T-helper 1 cell treated with Interleukin-12 subunit alpha and Interleukin-12 subunit beta and Interleukin-4 antibody, amounts not matched to agents 30 ng/mL and 1 ng/mL, for 36 hours (primary cell): ENCODE measurements at regions not wholly inside any gene's neighbourhood (a gene's known extent, or its start where the extent isn't known, plus 50 kb on each side); places are given as distances from the start of the nearest gene placed in this dataset.

Experiments
- intact Hi-C: fragments of 100-400 bp; cut with micrococcal nuclease; formaldehyde crosslinking; loops from one replicate; pipeline ENCODE4 v1.15.1; 2024

GRCh38 chr17:77771587-77771986, 186.9 kb upstream of the TNRC6C start:
- intact Hi-C loops = no loop called here

- intact Hi-C loops = loop anchor here (1.0 kb wide), 2 partner anchors 230 to 242 kb away; no protein-coding TSS in a partner anchor
These were observed 186.5 kb upstream of the TNRC6C start for GRCh38 chr17:77771998-77772397.

GRCh38 chr17:77772461-77772897, 186.0 kb upstream of the TNRC6C start:
- intact Hi-C loops = loop anchor here (1.0 kb wide), 2 partner anchors 230 to 242 kb away; no protein-coding TSS in a partner anchor

- intact Hi-C loops = loop anchor here (1.0 kb wide), 2 partner anchors 231 to 241 kb away; no protein-coding TSS in a partner anchor
These were observed 185.6 kb upstream of the TNRC6C start for GRCh38 chr17:77772899-77773358.

- intact Hi-C loops = no loop called here
These were observed 184.3 kb upstream of the TNRC6C start for GRCh38 chr17:77774182-77774581.

GRCh38 chr17:77778636-77779489, 179.6 kb upstream of the TNRC6C start:
- intact Hi-C loops = no loop called here

- intact Hi-C loops = loop anchor here (5.0 kb wide), 1 partner anchor 113 kb away; no protein-coding TSS in a partner anchor
These were observed 178.6 kb upstream of the TNRC6C start for GRCh38 chr17:77779711-77780539.

GRCh38 chr17:77781536-77781935, 177.0 kb upstream of the TNRC6C start:
- intact Hi-C loops = loop anchor here (5.0 kb wide), 1 partner anchor 114 kb away; no protein-coding TSS in a partner anchor

GRCh38 chr17:77782201-77782600, 176.3 kb upstream of the TNRC6C start:
- intact Hi-C loops = loop anchor here (5.0 kb wide), 1 partner anchor 115 kb away; no protein-coding TSS in a partner anchor

GRCh38 chr17:77782611-77783010, 175.9 kb upstream of the TNRC6C start:
- intact Hi-C loops = loop anchor here (5.0 kb wide), 1 partner anchor 115 kb away; no protein-coding TSS in a partner anchor

- intact Hi-C loops = loop anchor here (1.0 to 5.0 kb wide), 4 partner anchors 59 to 173 kb away; no protein-coding TSS in a partner anchor
These were observed 174.3 kb upstream of the TNRC6C start for GRCh38 chr17:77783991-77784820.

- intact Hi-C loops = no loop called here
These were observed 173.1 kb upstream of the TNRC6C start for GRCh38 chr17:77785312-77785905.

GRCh38 chr17:77786090-77786489, 172.4 kb upstream of the TNRC6C start:
- intact Hi-C loops = no loop called here

- intact Hi-C loops = no loop called here
These were observed 171.6 kb upstream of the TNRC6C start for GRCh38 chr17:77786740-77787505.

- intact Hi-C loops = no loop called here
These were observed 168.2 kb upstream of the TNRC6C start for GRCh38 chr17:77790143-77790829.

GRCh38 chr17:77792626-77793025, 165.9 kb upstream of the TNRC6C start:
- intact Hi-C loops = no loop called here

GRCh38 chr17:77793146-77793970, 165.1 kb upstream of the TNRC6C start:
- intact Hi-C loops = no loop called here

GRCh38 chr17:77793971-77794235, 164.6 kb upstream of the TNRC6C start:
- intact Hi-C loops = no loop called here
